ENCODE measurements at regions not wholly inside any gene's neighbourhood (a gene's known extent, or its start where the extent isn't known, plus 50 kb on each side); places are given as distances from the start of the nearest gene placed in this dataset.

- Histone ChIP-seq H3K4me2 (ENCODE audit: low read depth, low read length, poor library complexity, severe bottlenecking) (no peak overlapping the region), H3K79me2 (ENCODE audit: low read length) (no peaks in the 10 kb centered on the region), H3K36me3 (ENCODE audit: insufficient read depth, low read length) (no peaks in the 10 kb centered on the region), H3K9me2 (replicated peaks; ENCODE audit: insufficient read depth, low read length) (no peaks in the 10 kb centered on the region), H3K9ac (ENCODE audit: low read length) (no peak overlapping the region), H3K9me3 (ENCODE audit: low read length) (no peaks in the 10 kb centered on the region), H2AFZ (ENCODE audit: low read length) (no peak overlapping the region), H3K27me3 (ENCODE audit: low read length) (no peaks in the 10 kb centered on the region), H3K4me1 (ENCODE audit: low read length) (no peaks in the 10 kb centered on the region), H4K20me1 (ENCODE audit: insufficient read depth, low read depth, low read length) (no peaks in the 10 kb centered on the region), H3K27ac (ENCODE audit: low read length) (no peak overlapping the region), H3K4me3 (ENCODE audit: low read length) (no peak overlapping the region)
- DNase-seq, result no peak
Measured at GRCh38 chrX:9087271-9088040, 53.5 kb upstream of the FAM9B start.

DNA sequence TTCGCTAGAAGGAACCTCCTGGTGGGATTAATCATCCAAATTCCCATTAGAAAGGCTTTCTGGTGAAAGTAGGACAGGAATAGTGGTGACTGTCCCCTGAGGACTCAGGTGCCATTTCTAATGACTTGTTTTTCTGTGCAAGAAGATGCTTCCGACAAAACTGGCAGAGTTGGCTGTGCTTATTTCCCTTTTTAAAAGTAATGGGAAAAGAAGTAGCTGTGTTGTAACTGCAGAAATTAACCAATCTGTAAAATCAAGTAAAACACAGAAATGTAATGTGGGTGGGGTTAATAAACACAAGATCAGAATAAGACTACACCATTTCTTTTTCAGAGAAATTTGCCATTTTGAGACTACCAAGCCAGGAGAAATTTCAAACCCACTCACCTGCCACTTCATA, 55.0 kb upstream of the FAM9B start:
- Histone ChIP-seq H3K79me2 (ENCODE audit: low read length) (no peaks in the 10 kb centered on the region), H2AFZ (ENCODE audit: low read length) (no peak overlapping the region), H3K4me1 (ENCODE audit: low read length) (no peaks in the 10 kb centered on the region), H3K36me3 (ENCODE audit: insufficient read depth, low read length) (no peaks in the 10 kb centered on the region), H3K4me2 (ENCODE audit: low read depth, low read length, poor library complexity, severe bottlenecking) (no peak overlapping the region), H3K27ac (ENCODE audit: low read length) (no peak overlapping the region), H3K9ac (ENCODE audit: low read length) (no peak overlapping the region), H3K9me3 (ENCODE audit: low read length) (no peaks in the 10 kb centered on the region), H4K20me1 (ENCODE audit: insufficient read depth, low read depth, low read length) (no peaks in the 10 kb centered on the region), H3K27me3 (ENCODE audit: low read length) (no peaks in the 10 kb centered on the region), H3K4me3 (ENCODE audit: low read length) (no peak overlapping the region), H3K9me2 (replicated peaks; ENCODE audit: insufficient read depth, low read length) (no peaks in the 10 kb centered on the region)
- DNase-seq, result no peak

DNA sequence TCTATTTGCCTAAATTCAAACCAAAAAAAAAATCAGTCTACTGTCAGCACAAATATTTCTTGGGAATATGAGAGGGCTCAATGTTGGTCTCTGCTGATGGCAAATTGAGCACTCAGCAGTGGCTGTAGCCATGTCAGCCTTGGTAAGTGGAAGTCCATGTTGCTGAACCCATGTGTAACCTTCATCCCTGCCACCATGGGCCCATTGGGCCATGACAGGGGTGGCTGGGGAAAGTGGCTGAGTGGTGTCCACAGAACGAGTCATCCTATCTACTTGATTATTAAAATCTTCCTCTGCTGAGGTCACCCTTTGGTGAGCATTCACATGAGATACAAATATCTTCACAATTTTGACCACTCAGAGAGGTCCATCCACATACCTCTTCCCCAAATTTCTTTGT, 56.8 kb upstream of the FAM9B start:
- Histone ChIP-seq H3K9me3 (ENCODE audit: low read length) (no peaks in the 10 kb centered on the region), H2AFZ (ENCODE audit: low read length) (no peak overlapping the region), H3K4me2 (ENCODE audit: low read depth, low read length, poor library complexity, severe bottlenecking) (no peak overlapping the region), H3K27me3 (ENCODE audit: low read length) (no peaks in the 10 kb centered on the region), H3K9me2 (replicated peaks; ENCODE audit: insufficient read depth, low read length) (no peaks in the 10 kb centered on the region), H3K9ac (ENCODE audit: low read length) (no peak overlapping the region), H3K36me3 (ENCODE audit: insufficient read depth, low read length) (no peaks in the 10 kb centered on the region), H3K4me3 (ENCODE audit: low read length) (no peak overlapping the region), H3K4me1 (ENCODE audit: low read length) (no peaks in the 10 kb centered on the region), H3K79me2 (ENCODE audit: low read length) (no peaks in the 10 kb centered on the region), H4K20me1 (ENCODE audit: insufficient read depth, low read depth, low read length) (no peaks in the 10 kb centered on the region), H3K27ac (ENCODE audit: low read length) (no peak overlapping the region)
- DNase-seq, result no peak

DNA sequence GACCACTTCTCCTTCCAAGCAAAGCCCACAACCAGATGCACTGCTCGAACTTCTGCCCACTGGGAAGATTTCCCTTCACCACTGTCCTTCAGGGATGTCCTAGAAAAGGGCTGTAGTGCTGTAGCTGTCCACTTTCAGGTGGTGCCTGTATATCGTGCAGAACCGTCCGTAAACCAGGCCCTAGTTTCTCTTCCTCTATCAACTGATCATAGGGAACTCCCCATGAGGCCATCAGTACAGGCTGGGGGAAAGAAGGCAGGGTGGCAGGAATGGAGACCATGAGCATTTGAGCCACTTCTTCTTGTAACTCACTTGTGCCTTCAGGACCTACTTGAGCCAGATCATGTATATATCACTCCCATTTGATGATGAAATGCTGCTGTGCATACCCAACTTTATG, 57.3 kb upstream of the FAM9B start:
- no peak for DNase-seq
- Histone ChIP-seq H3K9me2 (replicated peaks; ENCODE audit: insufficient read depth, low read length) (no peaks in the 10 kb centered on the region), H3K27me3 (ENCODE audit: low read length) (no peaks in the 10 kb centered on the region), H3K4me1 (ENCODE audit: low read length) (no peaks in the 10 kb centered on the region), H3K4me3 (ENCODE audit: low read length) (no peak overlapping the region), H2AFZ (ENCODE audit: low read length) (no peak overlapping the region), H3K4me2 (ENCODE audit: low read depth, low read length, poor library complexity, severe bottlenecking) (no peak overlapping the region), H3K36me3 (ENCODE audit: insufficient read depth, low read length) (no peaks in the 10 kb centered on the region), H3K9me3 (ENCODE audit: low read length) (no peaks in the 10 kb centered on the region), H3K9ac (ENCODE audit: low read length) (no peak overlapping the region), H3K27ac (ENCODE audit: low read length) (no peak overlapping the region), H3K79me2 (ENCODE audit: low read length) (no peaks in the 10 kb centered on the region), H4K20me1 (ENCODE audit: insufficient read depth, low read depth, low read length) (no peaks in the 10 kb centered on the region)

DNA sequence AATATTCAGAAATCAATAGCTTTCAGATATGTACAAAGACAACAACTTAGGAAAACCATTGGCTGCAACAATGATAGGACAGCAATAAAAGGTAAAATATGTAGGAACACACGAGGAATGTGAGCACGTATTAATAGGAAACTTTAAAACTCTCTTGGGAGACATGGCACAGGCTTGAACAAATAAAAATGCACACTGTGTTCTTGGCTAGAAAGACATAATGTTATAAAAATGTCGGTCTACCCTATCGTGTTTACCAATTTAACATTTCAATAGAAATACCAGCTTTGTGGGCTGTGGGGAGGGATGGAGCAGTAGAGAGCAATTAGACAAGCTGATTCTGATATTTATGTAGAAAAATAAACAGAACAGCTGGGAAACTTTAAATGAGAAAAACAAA, 69.0 kb upstream of the FAM9B start:
- H3K9ac ChIP-seq (ENCODE audit: low read length), result no peak overlapping the region
- DNase-seq, result no peak
- no peaks in the 10 kb centered on the region for H3K27me3 ChIP-seq (ENCODE audit: low read length)
- H3K9me2 ChIP-seq (replicated peaks; ENCODE audit: insufficient read depth, low read length), result no peaks in the 10 kb centered on the region
- H3K36me3 ChIP-seq (ENCODE audit: insufficient read depth, low read length), result no peaks in the 10 kb centered on the region
- H2AFZ ChIP-seq (ENCODE audit: low read length), result no peak overlapping the region
- no peak overlapping the region for H3K4me2 ChIP-seq (ENCODE audit: low read depth, low read length, poor library complexity, severe bottlenecking)
- no peak overlapping the region for H3K4me3 ChIP-seq (ENCODE audit: low read length)
- H3K27ac ChIP-seq (ENCODE audit: low read length), result no peak overlapping the region
- H3K79me2 ChIP-seq (ENCODE audit: low read length), result no peaks in the 10 kb centered on the region
- H3K4me1 ChIP-seq (ENCODE audit: low read length), result no peaks in the 10 kb centered on the region
- no peaks in the 10 kb centered on the region for H3K9me3 ChIP-seq (ENCODE audit: low read length)
- no peaks in the 10 kb centered on the region for H4K20me1 ChIP-seq (ENCODE audit: insufficient read depth, low read depth, low read length)

- H3K79me2 ChIP-seq (ENCODE audit: low read length), result no peaks in the 10 kb centered on the region
- no peak overlapping the region for H3K4me3 ChIP-seq (ENCODE audit: low read length)
- no peak overlapping the region for H3K4me2 ChIP-seq (ENCODE audit: low read depth, low read length, poor library complexity, severe bottlenecking)
- no peaks in the 10 kb centered on the region for H3K4me1 ChIP-seq (ENCODE audit: low read length)
- no peak overlapping the region for H3K9ac ChIP-seq (ENCODE audit: low read length)
- no peaks in the 10 kb centered on the region for H3K27me3 ChIP-seq (ENCODE audit: low read length)
- no peak for DNase-seq
- no peaks in the 10 kb centered on the region for H4K20me1 ChIP-seq (ENCODE audit: insufficient read depth, low read depth, low read length)
- H3K9me2 ChIP-seq (replicated peaks; ENCODE audit: insufficient read depth, low read length), result no peaks in the 10 kb centered on the region
- H3K9me3 ChIP-seq (ENCODE audit: low read length), result no peaks in the 10 kb centered on the region
- H2AFZ ChIP-seq (ENCODE audit: low read length), result no peak overlapping the region
- no peaks in the 10 kb centered on the region for H3K36me3 ChIP-seq (ENCODE audit: insufficient read depth, low read length)
- H3K27ac ChIP-seq (ENCODE audit: low read length), result no peak overlapping the region
Measured at GRCh38 chrX:9108054-9108453, 74.1 kb upstream of the FAM9B start.

GRCh38 chrX:9110808-9111207, 76.9 kb upstream of the FAM9B start:
- Histone ChIP-seq H3K27me3 (ENCODE audit: low read length) (no peaks in the 10 kb centered on the region), H3K36me3 (ENCODE audit: insufficient read depth, low read length) (no peaks in the 10 kb centered on the region), H3K79me2 (ENCODE audit: low read length) (no peaks in the 10 kb centered on the region), H2AFZ (ENCODE audit: low read length) (no peak overlapping the region), H3K9me3 (ENCODE audit: low read length) (no peaks in the 10 kb centered on the region), H3K27ac (ENCODE audit: low read length) (no peak overlapping the region), H3K9me2 (replicated peaks; ENCODE audit: insufficient read depth, low read length) (no peaks in the 10 kb centered on the region), H3K9ac (ENCODE audit: low read length) (no peak overlapping the region), H3K4me1 (ENCODE audit: low read length) (no peaks in the 10 kb centered on the region), H4K20me1 (ENCODE audit: insufficient read depth, low read depth, low read length) (no peaks in the 10 kb centered on the region), H3K4me3 (ENCODE audit: low read length) (no peak overlapping the region), H3K4me2 (ENCODE audit: low read depth, low read length, poor library complexity, severe bottlenecking) (no peak overlapping the region)
- no peak for DNase-seq

DNA sequence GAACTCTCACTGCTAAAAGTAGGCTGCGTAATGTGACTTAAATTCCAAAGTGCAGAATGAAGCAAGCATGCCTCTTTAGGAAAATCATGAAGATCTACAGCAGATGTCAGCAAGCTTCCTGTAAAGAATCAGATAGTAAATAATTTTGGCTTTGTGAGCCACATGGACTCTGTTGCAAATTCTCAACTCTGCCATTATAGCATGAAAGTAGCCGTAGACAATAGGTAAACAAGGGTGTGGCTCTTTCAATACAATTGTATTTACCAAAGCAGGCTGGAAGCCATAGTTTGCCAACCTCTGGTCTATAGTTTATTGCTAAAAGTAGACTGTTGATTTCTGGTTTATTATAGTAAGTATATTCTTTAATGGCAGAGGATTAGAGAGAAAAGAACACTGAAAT, 80.3 kb upstream of the FAM9B start:
- no peaks in the 10 kb centered on the region for H3K9me2 ChIP-seq (replicated peaks; ENCODE audit: insufficient read depth, low read length)

More for the DNA sequence above, 80.3 kb upstream of the FAM9B start:
- no peak for DNase-seq
- Histone ChIP-seq H3K9me3 (ENCODE audit: low read length) (no peaks in the 10 kb centered on the region), H4K20me1 (ENCODE audit: insufficient read depth, low read depth, low read length) (no peaks in the 10 kb centered on the region), H3K4me3 (ENCODE audit: low read length) (no peak overlapping the region), H3K27me3 (ENCODE audit: low read length) (no peaks in the 10 kb centered on the region), H3K4me2 (ENCODE audit: low read depth, low read length, poor library complexity, severe bottlenecking) (no peak overlapping the region), H3K9ac (ENCODE audit: low read length) (no peak overlapping the region), H3K4me1 (ENCODE audit: low read length) (no peaks in the 10 kb centered on the region), H3K79me2 (ENCODE audit: low read length) (no peaks in the 10 kb centered on the region), H3K27ac (ENCODE audit: low read length) (no peak overlapping the region), H2AFZ (ENCODE audit: low read length) (no peak overlapping the region), H3K36me3 (ENCODE audit: insufficient read depth, low read length) (no peaks in the 10 kb centered on the region)
